Large intestine (tissue), 3 donors: ENCODE measurements at regions not wholly inside any gene's neighbourhood (a gene's known extent, or its start where the extent isn't known, plus 50 kb on each side); places are given as distances from the start of the nearest gene placed in this dataset.

ENCODE experiments used
- DNase-seq, 2 donors: peaks; one replicate each; pipeline versions ENCODE4 v3.0.0 to v3.0.0-alpha.2; 2013
- H3K27ac ChIP-seq: one replicate; pipeline ENCODE4 v1.5.1; 2013; ENCODE audit warnings: low read length
- H3K27me3 ChIP-seq: 2 replicates; pipeline ENCODE4 v1.6.1; 2013; ENCODE audit warnings: low read length; ENCODE audit not compliant: control insufficient read depth, insufficient read depth
- H3K36me3 ChIP-seq: 2 replicates; pipeline ENCODE4 v1.6.1; 2013; ENCODE audit warnings: low read length; ENCODE audit not compliant: control insufficient read depth, insufficient read depth
- H3K4me1 ChIP-seq: one replicate; pipeline ENCODE4 v1.6.1; 2013; ENCODE audit warnings: low read length; ENCODE audit not compliant: control insufficient read depth, insufficient read depth
- H3K4me3 ChIP-seq: one replicate; pipeline ENCODE4 v1.5.1; 2013; ENCODE audit warnings: low read length
- H3K9me3 ChIP-seq: one replicate; pipeline ENCODE4 v1.6.1; 2013; ENCODE audit warnings: mild to moderate bottlenecking, low read depth, low read length, moderate library complexity; ENCODE audit not compliant: control insufficient read depth
- WGBS: methylation state at CpG from one replicate; pipeline ENCODE4 v1.1.5; 2013; ENCODE audit warnings: low lambda C conversion rate; ENCODE audit not compliant: insufficient coverage; 5-methylcytosine and 5-hydroxymethylcytosine counted together

DNA sequence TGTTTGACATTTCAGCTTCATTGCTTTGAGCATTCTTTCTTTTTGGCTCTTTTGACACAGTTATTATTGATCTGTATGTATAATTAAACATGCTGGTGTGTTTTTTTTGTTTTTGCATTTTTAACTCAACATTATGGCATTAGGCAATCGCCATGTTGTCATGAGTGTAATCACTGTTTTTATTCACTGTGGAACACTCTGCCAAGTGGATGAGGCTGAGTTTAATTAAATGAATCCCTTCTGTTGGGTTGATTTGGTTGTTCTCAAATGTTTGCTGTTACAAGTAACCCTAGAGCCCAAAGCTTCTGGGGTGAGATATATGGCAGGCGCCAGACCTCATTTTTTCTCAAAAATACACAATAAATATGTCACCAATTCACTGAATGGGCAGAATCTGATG lies 428.1 kb downstream of the MATN1 start:
- WGBS: 100% methylated on average over 1 of the region's 2 CpGs
- Histone ChIP-seq H3K9me3 (no peaks in the 10 kb centered on the region), H3K36me3 (no peaks in the 10 kb centered on the region), H3K4me3 (no peak overlapping the region), H3K4me1 (no peaks in the 10 kb centered on the region), H3K27me3 (peaks cover 7% of the 10 kb centered on the region), H3K27ac (no peak overlapping the region)
- DNase-seq: no peak

DNA sequence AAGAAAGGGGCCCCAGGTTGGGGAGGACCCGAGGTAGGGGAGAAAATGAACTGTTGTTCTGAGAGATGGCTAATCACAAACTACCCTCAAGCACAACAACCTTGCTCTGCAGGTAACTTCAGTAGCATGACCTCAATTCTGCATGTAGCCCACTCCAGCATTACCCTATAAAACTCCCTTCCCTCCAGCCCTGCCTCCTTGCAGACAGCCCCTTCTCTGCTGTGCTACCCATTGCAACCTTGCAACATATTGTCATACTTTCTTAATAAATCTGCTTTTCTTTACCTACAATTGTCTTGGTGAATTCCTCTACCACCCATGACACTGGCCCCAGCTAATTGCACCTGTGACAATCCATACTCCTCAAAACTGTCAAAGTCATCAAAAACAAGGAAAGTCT lies 428.9 kb downstream of the MATN1 start:
- peaks cover 3% of the 10 kb centered on the region for H3K27me3 ChIP-seq
- no peak overlapping the region for H3K27ac ChIP-seq
- no peaks in the 10 kb centered on the region for H3K9me3 ChIP-seq
- no peaks in the 10 kb centered on the region for H3K36me3 ChIP-seq
- no peaks in the 10 kb centered on the region for H3K4me1 ChIP-seq
- no CpG with 5 or more reads among the region's 1 CpG for WGBS
- DNase-seq: no peak
- no peak overlapping the region for H3K4me3 ChIP-seq

- Histone ChIP-seq H3K27me3 (peaks cover 3% of the 10 kb centered on the region), H3K27ac (no peak overlapping the region), H3K4me1 (no peaks in the 10 kb centered on the region), H3K9me3 (no peaks in the 10 kb centered on the region), H3K4me3 (no peak overlapping the region), H3K36me3 (no peaks in the 10 kb centered on the region)
- no peak for DNase-seq
- WGBS: 100% methylated on average over 1 of the region's 3 CpGs
These were observed 430.9 kb downstream of the MATN1 start for GRCh38 chr1:30292451-30292850.

DNA sequence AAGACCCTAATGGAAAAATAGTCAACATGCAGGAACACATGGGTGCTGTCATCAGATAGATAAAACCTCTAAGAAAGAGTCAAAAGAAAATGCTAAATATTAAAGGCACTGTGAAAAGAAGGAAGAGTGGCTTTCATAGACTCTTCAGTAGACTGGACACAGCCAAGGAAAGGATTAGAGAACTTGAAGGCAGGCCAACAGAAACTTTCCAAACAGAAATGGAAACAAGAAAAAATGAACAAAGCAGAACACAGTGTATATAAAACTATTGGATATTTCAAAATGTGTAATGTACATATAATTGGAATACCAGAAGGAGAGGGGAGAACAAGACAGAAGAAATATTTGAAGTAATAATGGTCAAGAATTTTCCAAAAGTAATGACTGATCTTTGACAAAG lies 431.9 kb downstream of the MATN1 start:
- Histone ChIP-seq H3K4me3 (no peak overlapping the region), H3K27ac (no peak overlapping the region), H3K9me3 (no peaks in the 10 kb centered on the region), H3K27me3 (no peaks in the 10 kb centered on the region), H3K36me3 (no peaks in the 10 kb centered on the region), H3K4me1 (no peaks in the 10 kb centered on the region)
- DNase-seq: no peak

DNA sequence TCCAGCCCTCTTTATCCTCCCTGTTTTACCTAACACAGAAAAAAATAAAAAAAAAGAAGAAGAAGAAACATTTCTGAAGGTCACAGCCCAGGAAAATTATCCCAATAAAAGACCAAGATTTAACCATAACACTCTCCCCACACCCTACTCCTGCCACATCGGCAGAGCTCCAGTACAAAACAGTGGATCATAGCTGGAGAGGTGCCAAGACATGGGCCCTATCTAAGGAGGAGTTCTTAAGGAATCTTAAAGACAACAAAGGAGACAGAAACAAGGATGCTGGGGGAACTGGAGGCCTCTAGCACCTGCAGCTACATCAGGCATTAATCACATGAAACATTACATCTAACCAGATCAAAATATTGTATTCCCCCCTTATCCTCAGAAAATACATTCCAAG lies 432.8 kb downstream of the MATN1 start:
- WGBS: no CpG with 5 or more reads among the region's 1 CpG
- Histone ChIP-seq H3K27me3 (no peaks in the 10 kb centered on the region), H3K9me3 (no peaks in the 10 kb centered on the region), H3K4me3 (no peak overlapping the region), H3K27ac (no peak overlapping the region), H3K36me3 (no peaks in the 10 kb centered on the region), H3K4me1 (no peaks in the 10 kb centered on the region)
- no peak for DNase-seq

GRCh38 chr1:30287976-30288375 lies 435.4 kb downstream of the MATN1 start:
- no peak for DNase-seq
- H3K9me3 ChIP-seq: no peaks in the 10 kb centered on the region
- no peaks in the 10 kb centered on the region for H3K4me1 ChIP-seq
- H3K27ac ChIP-seq: no peak overlapping the region
- no peak overlapping the region for H3K4me3 ChIP-seq
- H3K27me3 ChIP-seq: no peaks in the 10 kb centered on the region
- no peaks in the 10 kb centered on the region for H3K36me3 ChIP-seq
- WGBS: no CpG with 5 or more reads among the region's 8 CpGs

DNA sequence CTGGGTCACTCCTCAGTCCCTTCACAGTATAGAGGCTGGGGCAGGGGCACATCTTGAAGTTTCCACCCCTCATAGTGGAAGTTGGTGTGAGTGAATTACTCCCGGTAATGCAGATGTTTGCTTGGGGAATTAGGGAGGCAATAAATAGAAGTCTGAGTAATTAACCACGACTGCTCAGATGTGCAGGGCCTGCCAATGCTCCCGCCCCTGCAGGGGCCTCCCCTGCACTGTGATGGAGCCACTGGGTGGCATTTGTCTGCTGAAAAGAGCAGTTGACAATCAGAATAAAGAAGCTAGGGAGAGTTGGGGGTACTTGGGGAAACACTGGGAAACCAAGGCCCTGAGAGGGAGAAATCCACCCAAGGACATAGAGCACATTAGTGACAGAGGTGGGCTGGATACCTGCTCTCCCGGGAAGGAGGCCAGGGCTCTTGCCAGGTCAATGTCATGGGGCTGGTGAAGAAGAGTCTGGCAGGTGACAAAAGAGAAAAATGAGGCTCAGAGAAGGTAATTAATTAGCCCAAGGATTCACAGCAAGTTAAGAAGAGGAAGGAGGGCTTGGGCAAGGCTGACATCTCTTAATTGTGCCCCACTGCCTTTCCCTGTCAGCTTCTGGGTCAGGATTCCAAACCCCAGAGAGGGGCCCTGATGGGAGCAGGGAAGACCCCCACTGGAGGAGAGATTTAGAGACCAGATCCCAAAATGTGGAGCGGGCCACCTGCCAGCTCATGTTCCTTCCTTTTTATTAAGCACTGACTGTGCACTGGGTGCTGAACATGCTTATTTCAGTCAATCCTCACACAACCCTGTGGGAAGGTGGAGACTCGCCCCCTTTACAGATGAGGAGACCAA lies 436.2 kb downstream of the MATN1 start:
- no peak for DNase-seq
- H3K27ac ChIP-seq: no peak overlapping the region
- 40% methylated on average over 1 of the region's 6 CpGs for WGBS
- H3K27me3 ChIP-seq: no peaks in the 10 kb centered on the region
- no peaks in the 10 kb centered on the region for H3K9me3 ChIP-seq
- no peaks in the 10 kb centered on the region for H3K36me3 ChIP-seq
- H3K4me1 ChIP-seq: no peaks in the 10 kb centered on the region
- no peak overlapping the region for H3K4me3 ChIP-seq

DNA sequence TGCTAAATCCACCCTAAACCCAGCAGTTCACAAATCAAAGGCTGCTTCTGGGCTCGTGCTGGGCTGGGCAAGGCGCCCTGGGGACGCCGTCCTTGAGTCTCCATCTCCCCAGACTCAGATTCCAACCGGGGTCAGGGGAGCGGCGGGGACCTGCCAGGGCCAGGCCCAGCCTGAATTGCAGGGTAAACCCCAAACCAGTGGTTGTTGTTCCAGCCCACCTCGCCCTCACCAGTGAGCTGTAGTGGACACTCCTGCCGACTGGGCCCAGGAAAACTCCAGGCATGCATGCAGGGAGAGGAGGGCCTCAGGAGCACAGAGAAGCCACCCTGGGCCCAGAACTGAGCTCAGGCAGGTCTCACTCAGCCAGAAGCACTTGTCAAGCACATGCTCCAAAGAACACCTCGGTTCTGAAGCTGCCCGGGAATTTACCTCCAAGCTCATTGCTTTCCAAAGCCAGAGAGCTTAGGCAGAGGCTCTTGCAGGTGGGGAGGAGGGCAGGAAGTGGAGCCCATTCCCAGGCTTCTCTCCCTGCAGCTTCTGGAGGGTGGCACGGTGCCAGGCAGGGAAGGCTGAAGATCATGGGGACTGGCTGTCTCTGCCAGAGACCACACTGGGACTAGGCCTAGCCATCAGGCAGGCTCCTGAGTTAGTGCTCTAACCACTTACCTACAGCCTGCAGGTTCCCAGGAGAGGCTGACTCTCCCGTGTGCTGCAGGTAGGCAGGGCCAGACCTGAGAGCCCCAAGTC lies 437.0 kb downstream of the MATN1 start:
- Histone ChIP-seq H3K27ac (no peak overlapping the region), H3K9me3 (no peaks in the 10 kb centered on the region), H3K36me3 (no peaks in the 10 kb centered on the region), H3K4me3 (no peak overlapping the region), H3K4me1 (no peaks in the 10 kb centered on the region), H3K27me3 (no peaks in the 10 kb centered on the region)
- no peak for DNase-seq
- WGBS: 60% methylated on average over 1 of the region's 13 CpGs

DNA sequence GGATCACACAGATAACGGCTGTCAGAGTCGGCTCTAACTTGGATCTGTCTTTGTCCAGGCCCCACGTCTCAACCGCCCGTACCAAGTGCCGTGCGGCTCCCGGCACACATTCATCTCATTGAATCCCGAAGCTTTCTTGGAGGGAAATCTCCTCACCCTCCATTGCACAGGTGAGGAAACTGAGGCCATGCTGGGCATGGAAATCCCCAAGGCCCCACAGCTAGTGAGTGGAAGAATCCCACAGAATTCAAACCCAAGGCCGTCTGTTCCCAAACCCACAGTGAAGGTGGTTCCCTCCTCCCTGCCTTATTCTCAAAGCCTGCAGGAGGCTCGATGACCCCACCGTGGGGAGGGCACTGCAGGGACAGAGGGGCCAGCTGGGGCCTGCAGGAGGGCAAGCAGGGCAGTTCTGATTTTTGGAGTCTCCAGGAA lies 437.9 kb downstream of the MATN1 start:
- DNase-seq: no peak
- Histone ChIP-seq H3K4me1 (no peaks in the 10 kb centered on the region), H3K4me3 (no peak overlapping the region), H3K27ac (no peak overlapping the region), H3K36me3 (no peaks in the 10 kb centered on the region), H3K9me3 (no peaks in the 10 kb centered on the region), H3K27me3 (no peaks in the 10 kb centered on the region)
- 96% methylated on average over 5 of the region's 12 CpGs for WGBS

DNA sequence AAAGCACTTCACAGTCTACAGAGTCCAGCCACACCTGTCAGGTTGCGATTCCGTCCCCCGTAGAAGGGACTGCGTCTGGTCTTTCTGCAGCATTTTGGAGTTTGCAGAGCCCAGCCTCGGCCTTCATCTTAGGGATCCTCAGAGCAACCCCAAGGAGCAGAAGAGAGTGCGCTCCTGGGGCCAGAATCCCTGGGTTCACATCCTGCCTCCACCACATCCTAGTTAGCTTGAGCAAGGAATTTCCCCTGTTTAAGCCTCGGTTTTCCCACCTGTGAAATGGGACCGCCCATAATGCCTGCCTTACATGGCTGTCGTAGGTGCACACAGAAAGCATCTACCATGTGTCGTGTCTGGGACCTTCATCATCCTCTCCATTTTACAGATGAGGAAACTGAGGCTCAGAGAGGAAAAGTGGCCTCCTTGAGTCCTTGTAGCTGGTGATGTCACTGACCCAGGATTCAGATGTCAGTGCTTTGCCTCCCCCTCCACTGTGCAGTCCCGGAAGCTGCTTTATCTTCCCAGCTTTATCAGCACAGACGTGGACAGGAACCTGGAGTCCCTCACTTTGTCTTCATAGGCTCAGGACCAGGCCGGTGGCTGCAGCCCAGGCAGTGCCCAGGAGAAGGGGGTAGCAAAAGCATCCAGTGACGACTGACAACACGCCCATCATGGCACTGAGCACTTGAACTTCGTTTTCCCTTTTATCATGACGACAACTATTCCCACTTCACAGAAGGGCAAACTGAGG lies 438.5 kb downstream of the MATN1 start:
- H3K27ac ChIP-seq: no peak overlapping the region
- DNase-seq: no peak
- H3K4me1 ChIP-seq: no peaks in the 10 kb centered on the region
- WGBS: 100% methylated on average over 1 of the region's 17 CpGs
- no peaks in the 10 kb centered on the region for H3K36me3 ChIP-seq
- H3K4me3 ChIP-seq: no peak overlapping the region
- no peaks in the 10 kb centered on the region for H3K9me3 ChIP-seq
- H3K27me3 ChIP-seq: no peaks in the 10 kb centered on the region
